ENCODE measurements at regions not wholly inside any gene's neighbourhood (a gene's known extent, or its start where the extent isn't known, plus 50 kb on each side); places are given as distances from the start of the nearest gene placed in this dataset.
"Not testable (repeated sequence)": the region's sequence is repeated elsewhere in the genome, so short reads cannot be mapped to it uniquely, and the experiment has no call there.

- TF ChIP-seq EZH2phosphoT487 (IDR thresholded peaks at IDR 0.05; ENCODE audit: borderline replicate concordance, low read length); CTCF (conservative IDR thresholded peaks at IDR 0.05; ENCODE audit: low read depth, low read length); EZH2 (IDR thresholded peaks at IDR 0.05; ENCODE audit: low read length, unreplicated experiment): not testable (repeated sequence)
Measured at GRCh38 chr18:35856721-35857120, 115.8 kb upstream of the RMP24 start.

Measured in PC-3 (cell line).